Hepatic stellate cell (primary cell): ENCODE measurements at regions not wholly inside any gene's neighbourhood (a gene's known extent, or its start where the extent isn't known, plus 50 kb on each side); places are given as distances from the start of the nearest gene placed in this dataset.

Source experiments
- DNase-seq: peaks from one replicate; pipeline ENCODE4 v3.0.0; 2011; ENCODE audit warnings: low spot score

- DNase-seq, result no peak
These were observed 753.9 kb downstream of the TUSC7 start for GRCh38 chr3:117463276-117464115.

GRCh38 chr3:117471831-117472230, 762.3 kb downstream of the TUSC7 start:
- no peak for DNase-seq

- no peak for DNase-seq
These were observed 764.5 kb downstream of the TUSC7 start for GRCh38 chr3:117473981-117474538.

GRCh38 chr3:117476572-117476971, 767.0 kb downstream of the TUSC7 start:
- no peak for DNase-seq

- no peak for DNase-seq
These were observed 767.7 kb downstream of the TUSC7 start for GRCh38 chr3:117477214-117477755.

GRCh38 chr3:117479095-117479494, 769.5 kb downstream of the TUSC7 start:
- no peak for DNase-seq

- DNase-seq, result no peak
These were observed 770.9 kb downstream of the TUSC7 start for GRCh38 chr3:117480525-117480924.

GRCh38 chr3:117480972-117481371, 771.4 kb downstream of the TUSC7 start:
- DNase-seq, result no peak

GRCh38 chr3:117483839-117484238, 774.3 kb downstream of the TUSC7 start:
- no peak for DNase-seq

- no peak for DNase-seq
These were observed 776.3 kb downstream of the TUSC7 start for GRCh38 chr3:117485841-117486240.

GRCh38 chr3:117486719-117487716, 777.4 kb downstream of the TUSC7 start:
- DNase-seq, result no peak

GRCh38 chr3:117488983-117489382, 779.4 kb downstream of the TUSC7 start:
- no peak for DNase-seq

- no peak for DNase-seq
These were observed 780.1 kb downstream of the TUSC7 start for GRCh38 chr3:117489663-117490079.

- no peak for DNase-seq
These were observed 781.1 kb downstream of the TUSC7 start for GRCh38 chr3:117490716-117491115.

- DNase-seq, result no peak
These were observed 786.0 kb downstream of the TUSC7 start for GRCh38 chr3:117495620-117496019.

GRCh38 chr3:117499189-117499870, 789.8 kb downstream of the TUSC7 start:
- no peak for DNase-seq

- no peak for DNase-seq
These were observed 798.4 kb downstream of the TUSC7 start for GRCh38 chr3:117507958-117508357.

- DNase-seq, result no peak
These were observed 800.3 kb downstream of the TUSC7 start for GRCh38 chr3:117509858-117510257.

GRCh38 chr3:117510396-117510795, 800.8 kb downstream of the TUSC7 start:
- peak; percentile 7 for DNase-seq

GRCh38 chr3:117512975-117513374, 803.4 kb downstream of the TUSC7 start:
- DNase-seq, result peak; percentile 9

GRCh38 chr3:117515309-117515708, 805.7 kb downstream of the TUSC7 start:
- no peak for DNase-seq

GRCh38 chr3:117518364-117518763, 808.8 kb downstream of the TUSC7 start:
- DNase-seq, result no peak
